HG02678 (cell line): ENCODE measurements at regions not wholly inside any gene's neighbourhood (a gene's known extent, or its start where the extent isn't known, plus 50 kb on each side); places are given as distances from the start of the nearest gene placed in this dataset.

Source experiments
- ATAC-seq: cut with Tn5 transposase; IDR thresholded peaks from one replicate; pipeline ENCODE4 v1.9.1; 2021; ENCODE audit warnings: mild to moderate bottlenecking, moderate library complexity; ENCODE audit not compliant: unreplicated experiment

GRCh38 chr4:163621821-163622220 lies 127.3 kb downstream of the TMA16 start:
- no peak for ATAC-seq

DNA sequence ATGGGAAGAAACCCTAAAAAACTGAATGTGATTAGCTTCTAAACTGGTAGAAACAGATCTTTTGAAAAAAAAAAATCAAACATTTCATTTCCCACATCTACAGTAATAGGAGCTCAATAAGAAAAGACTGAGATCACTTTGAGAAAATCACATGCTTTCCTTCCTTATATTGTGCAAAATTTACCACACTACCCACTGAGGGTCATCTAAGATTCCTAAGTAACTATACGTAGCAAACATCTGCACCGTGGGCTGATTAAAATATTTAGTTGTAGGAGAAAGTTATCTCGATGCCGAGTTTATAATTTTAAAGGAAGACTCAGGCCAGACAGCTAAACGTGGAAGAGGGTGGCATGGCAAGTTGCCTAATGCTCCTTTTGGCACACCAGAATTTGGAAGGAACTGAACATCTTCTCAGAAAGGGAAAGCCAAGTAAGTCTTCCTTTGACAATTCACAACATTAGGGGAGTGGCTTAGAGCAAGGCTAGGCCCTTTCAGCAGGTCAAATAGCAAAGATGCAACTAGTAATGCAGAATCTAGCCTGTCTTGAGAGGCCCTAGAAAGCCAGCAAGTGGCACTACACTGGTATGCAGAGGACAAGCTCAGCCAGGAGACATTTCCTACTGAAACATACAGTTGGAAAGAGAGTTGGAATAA lies 128.0 kb downstream of the TMA16 start:
- ATAC-seq = no peak

DNA sequence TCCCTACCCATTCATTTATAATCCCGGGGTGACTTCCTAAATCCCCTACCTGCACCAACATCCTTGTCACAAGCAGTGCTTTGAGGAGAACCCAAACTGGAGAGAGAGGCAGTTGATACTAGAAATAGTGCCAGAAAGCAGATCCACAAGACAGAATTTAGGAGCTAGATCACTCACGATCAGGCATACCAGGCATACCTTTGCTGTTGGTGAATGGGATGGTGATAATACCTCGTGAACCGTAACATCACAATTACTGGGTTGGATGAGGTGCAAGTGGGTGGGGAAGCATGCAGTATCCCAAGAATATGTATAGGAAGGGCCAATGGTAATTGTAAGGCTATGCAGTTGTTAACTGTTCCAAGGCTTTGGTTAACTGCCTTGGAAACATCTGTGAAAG lies 129.3 kb downstream of the TMA16 start:
- no peak for ATAC-seq

DNA sequence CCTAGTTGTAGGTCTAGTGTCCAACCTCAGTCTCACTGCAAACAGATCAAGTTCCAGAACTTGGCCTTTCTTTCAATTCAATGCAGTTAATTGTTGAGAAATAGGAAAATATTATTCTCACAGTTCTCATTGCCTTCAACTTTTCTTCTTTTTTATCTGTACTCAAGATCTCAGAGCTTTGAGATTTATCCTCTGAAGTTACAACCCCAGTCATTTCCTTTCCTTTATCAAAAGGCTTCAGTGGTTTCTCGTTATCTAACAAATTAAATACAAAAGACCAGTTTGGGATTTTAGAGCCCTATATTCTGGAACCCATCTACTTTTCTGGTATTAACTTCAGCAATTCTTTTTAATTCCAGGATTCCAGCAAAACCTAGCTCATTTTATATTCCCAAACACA lies 130.2 kb downstream of the TMA16 start:
- ATAC-seq = no peak

GRCh38 chr4:163631288-163631687 lies 136.8 kb downstream of the TMA16 start:
- no peak for ATAC-seq

DNA sequence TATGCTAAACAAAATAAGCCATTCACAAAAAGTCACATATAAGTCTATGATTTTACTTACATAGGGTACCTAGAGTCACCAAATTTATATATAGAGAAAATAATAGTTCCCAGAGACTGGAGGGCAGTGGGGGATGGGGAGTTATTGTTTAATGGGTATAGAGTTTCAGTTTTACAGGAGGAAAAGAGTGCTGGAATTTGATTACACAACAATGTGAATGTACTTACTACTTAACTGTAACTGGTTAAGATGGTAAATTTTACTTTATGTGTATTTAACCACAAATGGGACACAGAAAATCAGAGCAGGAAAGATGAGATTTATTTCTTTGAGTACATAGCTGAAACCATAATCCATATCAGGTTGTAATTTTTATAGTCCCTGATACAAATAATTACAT lies 144.4 kb downstream of the TMA16 start:
- no peak for ATAC-seq

- no peak for ATAC-seq
Measured at GRCh38 chr4:163649557-163650091, 155.1 kb downstream of the TMA16 start.

- ATAC-seq = no peak
Measured at GRCh38 chr4:163651761-163652160, 157.3 kb downstream of the TMA16 start.

GRCh38 chr4:163654621-163655020 lies 160.1 kb downstream of the TMA16 start:
- ATAC-seq = no peak

DNA sequence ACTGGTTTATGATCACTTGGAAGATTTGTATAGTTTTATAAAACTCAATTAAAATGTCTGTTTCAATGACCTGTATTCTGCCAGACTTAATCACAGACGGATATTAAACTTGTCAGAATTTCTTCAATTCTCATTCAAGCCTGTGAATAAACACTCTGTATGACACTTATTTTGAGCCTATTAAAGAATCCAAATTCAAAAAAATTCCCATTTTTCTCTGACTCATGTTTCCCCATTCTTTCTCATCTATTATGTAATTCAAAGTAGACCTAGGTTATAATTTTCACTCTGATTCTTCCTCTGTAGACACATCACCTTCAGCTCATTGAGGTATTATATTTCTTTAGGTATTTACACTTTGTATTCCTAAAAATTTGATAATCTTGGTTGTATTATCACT lies 166.1 kb downstream of the TMA16 start:
- ATAC-seq = no peak

DNA sequence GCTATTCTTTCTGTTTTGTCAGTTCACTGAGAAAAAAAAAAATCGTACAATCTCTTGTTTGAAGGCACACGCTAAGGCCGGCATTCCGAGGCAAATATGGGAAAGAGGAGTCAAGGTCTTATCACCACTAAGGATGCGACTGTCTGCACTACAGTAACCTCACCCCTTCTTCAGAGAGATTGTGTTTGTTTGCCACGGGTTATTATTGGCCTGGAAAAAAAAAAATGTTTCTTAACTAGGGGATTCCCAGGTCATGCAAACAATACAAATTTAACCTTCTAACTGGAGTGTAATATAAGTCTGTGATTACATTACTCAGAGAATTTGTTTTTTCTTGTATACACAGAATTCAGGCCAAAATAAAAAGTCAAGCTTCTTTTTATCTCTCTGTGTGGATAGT lies 168.3 kb downstream of the TMA16 start:
- ATAC-seq = peak; percentile 34

- peak; percentile 81 for ATAC-seq
Measured at GRCh38 chr4:163663454-163664225, 169.2 kb downstream of the TMA16 start.

DNA sequence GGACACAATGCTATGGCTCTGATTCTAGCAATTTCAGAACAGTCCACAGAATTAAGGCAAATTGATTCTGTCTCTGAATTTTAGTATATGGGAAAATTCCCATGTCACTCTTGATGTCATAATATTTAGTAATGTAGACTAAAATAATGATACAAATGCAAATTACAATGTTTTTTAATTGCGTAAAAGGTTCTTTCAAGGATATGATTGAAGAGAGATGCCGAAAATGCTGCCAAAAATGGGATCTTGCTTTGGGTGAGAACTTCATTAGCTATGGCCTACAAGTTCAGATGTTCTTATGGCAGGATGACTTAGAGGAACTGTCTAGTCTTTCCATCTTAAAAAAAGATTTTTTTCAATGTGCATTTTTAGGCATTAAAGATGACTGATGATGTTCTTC lies 170.6 kb downstream of the TMA16 start:
- no peak for ATAC-seq

- ATAC-seq = peak; percentile 37
Measured at GRCh38 chr4:163665521-163666331, 171.2 kb downstream of the TMA16 start.

DNA sequence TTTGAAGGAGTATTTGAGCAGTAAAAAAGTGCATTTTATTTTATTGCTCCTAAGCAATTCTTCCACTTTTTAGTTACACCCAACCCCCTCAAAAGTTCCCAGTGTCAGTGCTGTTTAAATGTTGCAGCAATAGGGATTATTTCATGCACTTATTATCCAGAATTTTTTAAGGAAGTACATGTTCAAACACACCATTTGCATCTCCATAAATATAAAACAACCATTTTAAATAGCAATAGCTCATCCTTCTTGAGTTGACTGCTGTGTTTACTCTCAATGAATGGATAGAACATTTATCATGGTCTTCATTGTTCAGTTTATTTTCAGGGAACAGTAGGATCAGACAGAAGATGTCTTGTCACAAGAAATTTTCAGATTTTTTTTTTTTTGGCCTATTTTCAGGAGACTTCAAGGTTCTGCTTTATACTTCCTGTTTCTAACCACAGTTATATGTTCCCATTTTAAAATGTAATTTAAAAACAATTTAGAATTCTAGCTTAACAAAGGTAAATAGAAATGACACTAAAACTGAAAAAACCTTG lies 171.9 kb downstream of the TMA16 start:
- no peak for ATAC-seq

DNA sequence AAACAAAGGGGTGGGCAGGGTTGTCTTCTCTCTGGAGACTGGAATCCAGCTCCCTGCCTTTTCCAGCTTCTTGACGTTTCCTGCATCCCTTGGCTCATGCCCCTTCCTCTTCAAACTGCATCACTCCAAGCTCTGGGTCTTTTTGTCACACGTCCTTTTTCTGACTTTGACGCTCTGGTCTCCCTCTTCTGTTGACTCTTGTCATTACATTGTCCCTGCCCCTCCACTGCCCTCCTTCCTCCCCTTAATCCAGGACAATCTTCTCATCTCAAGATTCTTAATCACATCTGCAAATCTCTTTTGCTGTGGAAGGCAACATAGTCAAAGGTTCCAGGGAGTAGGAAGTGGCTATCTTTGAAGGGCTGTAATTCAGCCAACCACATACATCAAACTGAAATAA lies 178.3 kb downstream of the TMA16 start:
- ATAC-seq = no peak

DNA sequence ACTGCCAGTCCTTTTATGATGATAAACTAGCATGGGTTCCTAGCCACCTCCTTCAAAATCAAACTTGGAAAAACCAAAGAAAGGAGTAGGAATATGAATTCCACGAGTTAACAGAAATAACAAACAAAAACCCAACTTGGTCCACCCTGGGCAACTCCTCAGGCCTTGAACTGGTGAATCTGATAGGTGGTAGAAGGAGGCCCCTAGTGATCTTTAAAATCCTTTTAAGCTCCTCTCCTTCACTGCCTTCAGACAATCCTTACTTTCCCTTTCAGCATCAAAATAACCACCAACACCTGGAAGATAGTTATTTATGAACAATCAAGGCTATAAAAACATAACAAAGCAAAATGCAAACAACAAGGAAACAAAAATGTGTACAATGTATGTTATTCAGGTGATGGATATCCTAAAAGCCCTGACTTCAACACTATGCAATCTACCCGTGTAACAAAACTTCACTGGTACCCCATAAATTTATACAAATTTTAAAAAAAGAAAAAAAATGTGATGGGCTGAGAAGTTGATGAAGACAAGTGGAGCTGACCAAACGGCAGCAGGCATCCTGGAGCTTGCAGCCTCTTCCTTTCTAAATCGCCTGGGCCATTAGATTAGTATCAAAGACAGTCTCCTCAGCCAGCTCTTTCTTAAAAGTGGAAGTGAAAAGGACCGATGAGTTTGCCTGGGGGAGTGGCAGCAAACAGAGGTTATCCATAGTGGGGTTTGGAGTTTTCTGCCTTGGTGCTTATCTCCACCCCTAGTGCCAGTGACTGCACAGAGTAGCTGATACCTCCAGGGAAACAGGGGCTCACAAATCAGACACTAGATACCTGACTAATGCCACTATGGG lies 179.6 kb downstream of the TMA16 start:
- no peak for ATAC-seq

DNA sequence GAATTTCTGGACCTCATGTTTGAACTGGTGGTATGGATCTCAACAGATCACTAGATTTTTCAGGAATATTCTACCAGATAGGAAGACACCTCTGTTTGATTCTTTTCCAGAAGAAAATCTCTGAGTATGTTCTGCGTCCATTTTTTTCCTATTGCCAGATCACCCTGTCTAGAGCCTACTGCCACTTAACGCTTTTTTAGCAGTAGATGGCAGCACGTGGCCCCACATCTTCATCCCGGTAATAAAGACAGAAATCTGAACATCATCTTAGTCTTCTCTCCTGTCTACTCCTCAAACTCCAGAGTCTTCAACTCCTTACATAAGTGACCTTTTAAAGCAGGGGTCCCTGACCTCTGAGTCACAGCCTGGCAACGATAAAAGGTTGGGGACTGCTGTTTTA lies 184.7 kb downstream of the TMA16 start:
- no peak for ATAC-seq

- ATAC-seq = no peak
Measured at GRCh38 chr4:163680386-163681098, 186.1 kb downstream of the TMA16 start.
